ENCODE measurements at regions not wholly inside any gene's neighbourhood (a gene's known extent, or its start where the extent isn't known, plus 50 kb on each side); places are given as distances from the start of the nearest gene placed in this dataset.

- TF ChIP-seq CTCF (conservative IDR thresholded peaks at IDR 0.05; ENCODE audit: low read depth, low read length) (no peak), RFX5 (IDR thresholded peaks at IDR 0.05; ENCODE audit: low read depth, low read length) (no peak), USF2 (IDR thresholded peaks at IDR 0.05; ENCODE audit: low read depth, low read length) (no peak), POLR2A (IDR thresholded peaks at IDR 0.05; ENCODE audit: low read depth, low read length) (no peak), SMC3 (IDR thresholded peaks at IDR 0.05; ENCODE audit: low read depth, low read length) (no peak), RAD21 (IDR thresholded peaks at IDR 0.05; ENCODE audit: low read length) (no peak)
These were observed 158.0 kb upstream of the CARMIL1 start for GRCh38 chr6:25121186-25121585.

Data from IMR-90 (cell line).